GM21367 (cell line): ENCODE measurements at regions not wholly inside any gene's neighbourhood (a gene's known extent, or its start where the extent isn't known, plus 50 kb on each side); places are given as distances from the start of the nearest gene placed in this dataset.

Source experiments
- ATAC-seq: cut with Tn5 transposase; IDR thresholded peaks from one replicate; pipeline ENCODE4 v1.9.1; 2021; ENCODE audit not compliant: unreplicated experiment

DNA sequence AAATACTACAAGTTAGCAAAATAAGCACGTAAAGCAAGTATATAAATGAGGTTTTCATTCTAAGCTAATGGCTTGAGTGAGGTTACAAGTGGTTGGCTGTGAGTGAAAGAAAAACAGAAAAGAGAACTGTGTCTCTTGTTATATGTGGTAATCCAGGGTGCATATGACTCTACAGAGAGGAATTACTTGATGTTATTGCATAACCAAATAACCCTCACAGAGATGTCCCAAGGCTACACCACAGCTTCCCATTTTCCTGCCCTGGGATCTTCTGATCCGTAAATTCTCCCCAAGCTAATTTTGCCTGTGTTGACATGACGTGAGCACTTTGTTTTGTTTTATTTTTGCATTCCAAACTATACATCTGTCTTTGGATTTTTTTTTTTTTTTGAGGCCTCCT, 470.0 kb upstream of the INTU start:
- ATAC-seq = no peak

- no peak for ATAC-seq
These were observed 466.8 kb upstream of the INTU start for GRCh38 chr4:127165971-127166370.

GRCh38 chr4:127174201-127174600, 458.6 kb upstream of the INTU start:
- ATAC-seq = no peak

DNA sequence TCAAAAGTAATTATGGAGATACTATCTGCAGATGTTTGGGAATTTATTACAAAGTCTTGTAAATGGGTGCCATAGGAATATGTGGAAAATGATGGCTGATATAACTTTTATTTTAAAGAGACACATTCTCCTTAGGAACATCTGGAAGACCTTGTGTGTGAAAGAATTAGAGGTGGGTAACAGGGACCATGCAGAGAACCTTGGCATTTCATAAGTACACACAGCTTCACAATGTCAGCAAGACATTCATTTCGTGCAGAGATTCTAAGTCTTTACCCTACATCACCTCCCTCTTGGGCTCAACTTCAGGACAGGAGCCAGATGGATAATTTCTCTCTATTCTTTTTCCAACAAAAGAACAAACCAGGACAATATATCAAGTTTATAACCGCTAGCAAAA, 458.1 kb upstream of the INTU start:
- no peak for ATAC-seq

GRCh38 chr4:127179256-127180087, 453.3 kb upstream of the INTU start:
- no peak for ATAC-seq

GRCh38 chr4:127181001-127181400, 451.8 kb upstream of the INTU start:
- ATAC-seq = no peak

DNA sequence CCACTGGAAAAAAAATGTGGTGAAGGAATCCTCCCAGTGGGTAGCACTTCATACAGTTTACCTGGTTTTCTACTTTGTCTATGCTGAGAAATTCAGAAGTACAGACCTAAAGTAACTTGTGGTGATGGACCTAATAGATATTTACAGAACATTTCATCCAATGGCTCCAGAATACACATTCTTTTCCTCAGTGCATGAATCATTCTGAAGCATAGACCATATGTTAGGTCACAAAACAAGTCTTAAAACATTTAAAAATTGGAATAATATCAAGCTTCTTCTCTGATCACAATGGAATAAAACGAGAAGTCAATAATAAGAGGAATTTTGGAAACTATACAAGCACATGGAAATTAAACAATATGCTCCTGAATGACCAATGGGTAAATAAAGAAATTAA, 450.1 kb upstream of the INTU start:
- no peak for ATAC-seq

DNA sequence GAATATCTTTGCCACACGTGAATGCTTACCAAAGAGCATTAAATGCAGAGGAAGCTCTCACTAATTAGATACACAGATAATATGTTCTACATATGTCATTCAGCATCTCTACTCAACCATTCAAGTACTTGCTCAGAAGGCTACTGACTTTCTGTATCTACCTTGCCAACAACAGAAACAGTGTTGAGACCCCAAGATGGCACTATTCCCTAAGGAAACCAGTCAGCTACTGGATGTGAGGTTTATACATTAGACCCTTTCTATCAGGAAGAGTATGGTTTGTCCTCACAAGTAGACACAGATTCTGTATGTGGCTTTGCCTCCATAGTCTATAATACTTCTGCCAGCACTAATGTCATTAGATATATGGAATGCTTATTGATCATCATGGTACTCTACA, 443.9 kb upstream of the INTU start:
- ATAC-seq = no peak

- no peak for ATAC-seq
These were observed 438.5 kb upstream of the INTU start for GRCh38 chr4:127194281-127194680.

DNA sequence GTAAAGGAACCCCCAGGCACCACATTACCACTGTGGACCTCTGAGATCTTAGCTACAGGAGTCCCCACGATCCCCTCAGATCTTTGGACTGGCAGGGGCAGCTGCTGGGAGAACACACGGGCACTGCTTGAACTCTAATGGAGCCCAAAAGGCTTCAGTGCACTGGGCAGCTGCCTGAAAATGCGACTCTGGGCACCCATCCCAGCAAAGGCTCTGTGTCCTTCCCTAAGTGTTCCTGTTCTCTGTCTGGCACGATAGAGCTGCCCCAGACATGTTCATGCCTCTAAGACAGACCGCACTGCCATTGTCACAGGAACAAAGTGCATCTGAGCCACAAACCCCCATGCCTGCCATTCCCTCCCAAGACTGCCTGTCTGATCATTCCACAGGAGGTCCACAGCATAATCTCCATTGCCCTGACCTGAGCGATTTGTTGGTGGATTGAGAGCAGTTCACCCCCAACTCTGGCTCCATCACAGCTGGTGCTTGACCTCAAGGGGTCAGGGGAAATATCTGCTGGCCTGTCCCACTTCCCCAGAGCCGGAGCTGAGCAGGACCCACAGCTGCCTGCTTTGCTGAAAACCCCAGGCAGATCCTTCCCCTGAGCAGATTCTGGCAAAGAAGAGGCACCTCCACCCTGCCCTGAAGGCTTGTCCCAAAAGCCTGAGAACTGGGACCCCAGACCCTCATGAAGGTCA, 436.0 kb upstream of the INTU start:
- ATAC-seq = no peak

DNA sequence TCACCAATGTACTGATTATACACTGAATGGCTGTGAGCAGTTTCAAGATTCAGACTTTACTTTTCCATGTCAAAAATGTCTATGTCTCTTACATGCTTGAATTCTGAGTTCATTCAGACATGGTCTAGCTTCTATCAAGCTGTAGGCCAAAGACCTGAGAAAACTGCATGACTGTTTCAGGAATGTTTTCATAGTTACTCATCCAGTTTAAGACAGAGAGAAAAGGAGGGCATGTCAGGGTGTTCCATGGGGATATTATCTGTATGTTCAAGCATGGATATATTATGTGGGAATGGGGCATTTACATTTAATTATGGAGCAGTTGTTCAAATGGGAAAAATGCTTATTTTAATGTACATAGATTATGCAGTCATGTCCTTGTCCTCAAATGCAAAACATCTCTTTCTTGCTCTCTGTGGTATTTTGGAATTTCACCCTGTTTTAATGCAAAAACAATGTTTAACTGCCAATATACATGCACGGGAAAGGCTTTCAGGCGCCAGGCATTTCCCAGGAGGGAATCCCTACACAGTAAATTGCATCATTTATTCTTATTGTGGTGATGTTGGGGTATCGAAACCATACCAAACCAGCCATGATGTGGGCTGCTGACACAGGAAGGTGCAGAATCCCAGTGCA, 429.1 kb upstream of the INTU start:
- ATAC-seq = no peak

DNA sequence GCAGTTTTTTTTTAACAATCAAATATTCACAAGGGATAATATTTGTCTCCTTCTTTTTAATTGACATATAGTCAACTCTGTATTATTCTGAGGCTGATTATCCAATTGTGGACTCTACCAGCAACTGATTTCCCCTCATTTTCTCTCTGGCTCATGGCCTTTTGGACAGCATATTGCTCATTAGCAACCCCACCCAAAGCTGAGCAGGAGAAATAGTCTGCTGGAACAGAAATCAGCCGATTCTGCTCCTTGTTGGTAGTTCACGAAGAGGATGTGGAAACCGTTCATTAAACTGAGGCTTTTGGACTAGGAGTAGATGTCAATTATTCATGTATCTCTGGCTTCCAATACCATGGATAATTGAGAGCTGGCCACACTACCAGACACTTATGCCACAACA, 428.4 kb upstream of the INTU start:
- ATAC-seq = no peak

- no peak for ATAC-seq
These were observed 423.1 kb upstream of the INTU start for GRCh38 chr4:127209580-127210095.

GRCh38 chr4:127210893-127211649, 421.7 kb upstream of the INTU start:
- ATAC-seq = no peak

GRCh38 chr4:127211650-127212560, 420.9 kb upstream of the INTU start:
- ATAC-seq = no peak

DNA sequence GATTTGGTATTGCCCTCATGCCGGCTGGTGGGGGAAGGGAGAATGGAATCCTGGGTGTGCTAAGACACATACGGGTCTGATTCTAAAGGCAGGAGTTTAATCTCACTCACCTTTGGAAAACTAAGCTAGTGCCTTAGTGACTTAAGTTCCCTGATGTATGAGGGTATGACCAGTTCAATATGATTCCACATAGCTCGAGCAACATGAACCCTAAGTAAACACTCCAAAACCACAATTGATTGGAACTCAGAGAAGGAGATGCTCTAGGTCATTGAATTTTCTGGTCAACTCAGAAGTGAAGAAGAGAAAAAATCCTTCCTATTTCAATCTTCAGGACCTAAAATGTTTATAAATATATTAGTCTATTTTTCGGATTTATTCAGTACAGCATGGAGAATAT, 420.1 kb upstream of the INTU start:
- ATAC-seq = no peak

- no peak for ATAC-seq
These were observed 418.7 kb upstream of the INTU start for GRCh38 chr4:127214016-127214415.

DNA sequence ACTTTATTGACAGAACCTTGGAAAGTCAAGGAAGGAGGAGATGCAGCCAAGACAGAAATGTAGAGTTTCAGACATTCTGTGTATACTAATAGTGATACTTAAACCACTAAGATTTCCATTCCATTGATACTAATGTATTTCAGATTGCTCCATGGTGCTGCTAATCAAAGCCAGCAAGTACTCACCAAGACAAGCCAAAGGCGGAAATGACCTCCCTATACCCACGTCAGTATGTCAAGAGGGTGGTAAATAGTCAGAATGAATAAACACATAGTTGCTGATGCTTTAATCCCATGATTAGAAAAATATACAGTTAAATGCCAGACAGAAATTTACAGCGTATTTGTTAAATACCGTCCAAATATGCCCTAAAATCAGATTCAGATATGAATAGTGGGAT, 417.8 kb upstream of the INTU start:
- ATAC-seq = no peak

DNA sequence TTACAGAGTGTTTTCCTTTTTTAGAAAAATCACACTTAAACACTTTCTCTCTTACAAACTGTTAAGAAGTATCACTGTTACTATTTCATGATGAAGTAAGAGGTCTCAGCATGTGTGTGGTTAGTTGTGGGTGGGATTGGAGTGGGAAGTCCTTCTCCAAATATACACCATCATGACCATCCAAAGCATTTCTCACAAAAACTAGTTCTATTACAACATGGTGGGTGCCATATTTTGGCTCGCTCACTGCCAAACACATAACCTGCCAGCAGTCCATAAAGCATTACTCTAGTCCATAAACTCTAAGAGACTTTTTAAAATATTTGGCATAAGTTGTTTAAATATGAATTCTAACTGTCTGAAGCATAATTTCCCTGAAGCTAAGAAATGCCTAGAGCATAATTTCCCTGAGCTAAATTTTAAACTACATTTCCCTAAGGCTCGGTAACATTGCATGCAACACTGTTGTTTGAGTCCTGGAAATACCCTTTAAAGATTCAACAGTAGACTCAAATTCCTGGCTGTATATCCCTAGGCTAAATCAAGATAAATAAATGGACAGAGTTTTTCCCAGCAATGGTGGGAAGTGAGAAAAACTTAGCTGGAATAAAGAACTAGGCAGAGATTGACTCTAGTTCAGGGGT, 415.0 kb upstream of the INTU start:
- ATAC-seq = no peak

DNA sequence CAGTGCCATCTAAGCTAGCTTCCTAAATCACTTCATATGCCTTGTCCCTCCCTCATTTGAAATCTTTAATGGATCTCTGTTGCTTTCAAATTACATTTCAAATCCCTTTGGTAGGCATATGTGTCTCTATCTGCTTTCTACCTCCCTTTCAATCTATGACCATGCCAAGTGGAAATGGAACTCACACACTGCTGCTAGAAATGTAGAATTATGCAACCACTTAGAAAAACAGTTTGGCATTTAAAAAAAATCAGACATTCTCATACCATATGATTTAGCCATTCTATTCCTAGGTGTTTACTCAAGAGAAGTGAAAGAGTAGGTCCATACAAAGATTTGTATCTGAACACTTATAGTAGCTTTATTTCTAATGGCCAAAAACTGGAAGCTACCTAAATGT, 413.5 kb upstream of the INTU start:
- ATAC-seq = no peak
